ENCODE measurements at regions not wholly inside any gene's neighbourhood (a gene's known extent, or its start where the extent isn't known, plus 50 kb on each side); places are given as distances from the start of the nearest gene placed in this dataset.

- TF ChIP-seq YY2 (tag by site-specific recombination; IDR thresholded peaks at IDR 0.05) = no peak
- no peak for TF ChIP-seq ZNF501 (tag by site-specific recombination; IDR thresholded peaks at IDR 0.05)
- no peak for TF ChIP-seq ZBTB44 (tag by site-specific recombination; IDR thresholded peaks at IDR 0.05)
- no peak for TF ChIP-seq GLIS2 (tag by site-specific recombination; IDR thresholded peaks at IDR 0.05)
- TF ChIP-seq ZNF792 (tag by site-specific recombination; IDR thresholded peaks at IDR 0.05) = no peak
- no peak for TF ChIP-seq ZNF488 (tag by site-specific recombination; IDR thresholded peaks at IDR 0.05)
- TF ChIP-seq ZNF184 (tag by site-specific recombination; IDR thresholded peaks at IDR 0.05) = no peak
- TF ChIP-seq ZNF324 (tag by site-specific recombination; IDR thresholded peaks at IDR 0.05) = no peak
These were observed 192.8 kb upstream of the LINGO1 start (continued) for GRCh38 chr15:77825546-77825945.

GRCh38 chr15:77825252-77825542, 192.5 kb upstream of the LINGO1 start:
- Histone ChIP-seq H3K4me3 (ENCODE audit: low read depth, low read length) (no peak overlapping the region), H3K27ac (ENCODE audit: extremely low read depth, low read depth, low read length) (no peak overlapping the region), H3K4me1 (ENCODE audit: control insufficient read depth, insufficient read depth, low read length) (no peaks in the 10 kb centered on the region), H3K9me3 (ENCODE audit: control insufficient read depth, insufficient read depth, low read depth, low read length) (no peaks in the 10 kb centered on the region), H3K36me3 (ENCODE audit: control insufficient read depth in 2 of 2, insufficient read depth in 1 of 2, low read length in 2 of 2) (no peaks in the 10 kb centered on the region)
- TF ChIP-seq ZNF530 (tag by site-specific recombination; IDR thresholded peaks at IDR 0.05; ENCODE audit: low read depth) (no peak), SP3 (tag by site-specific recombination; IDR thresholded peaks at IDR 0.05) (no peak), ZNF558 (tag by site-specific recombination; IDR thresholded peaks at IDR 0.05) (no peak), ZNF311 (tag by site-specific recombination; IDR thresholded peaks at IDR 0.05; ENCODE audit: borderline replicate concordance) (no peak), PRDM1 (tag by site-specific recombination; IDR thresholded peaks at IDR 0.05) (no peak), TCF7L2 (IDR thresholded peaks at IDR 0.05; ENCODE audit: borderline replicate concordance, low read depth, low read length) (no peak), RBAK (tag by site-specific recombination; IDR thresholded peaks at IDR 0.05) (no peak), ZNF548 (tag by site-specific recombination; IDR thresholded peaks at IDR 0.05) (no peak), ZBTB21 (tag by site-specific recombination; IDR thresholded peaks at IDR 0.05) (no peak), CTCF (tag by site-specific recombination; IDR thresholded peaks at IDR 0.05) (no peak), REST (tag by site-specific recombination; IDR thresholded peaks at IDR 0.05) (no peak), ZNF19 (tag by site-specific recombination; IDR thresholded peaks at IDR 0.05; ENCODE audit: low read depth) (no peak)
- TF ChIP-seq, protein P1, sequence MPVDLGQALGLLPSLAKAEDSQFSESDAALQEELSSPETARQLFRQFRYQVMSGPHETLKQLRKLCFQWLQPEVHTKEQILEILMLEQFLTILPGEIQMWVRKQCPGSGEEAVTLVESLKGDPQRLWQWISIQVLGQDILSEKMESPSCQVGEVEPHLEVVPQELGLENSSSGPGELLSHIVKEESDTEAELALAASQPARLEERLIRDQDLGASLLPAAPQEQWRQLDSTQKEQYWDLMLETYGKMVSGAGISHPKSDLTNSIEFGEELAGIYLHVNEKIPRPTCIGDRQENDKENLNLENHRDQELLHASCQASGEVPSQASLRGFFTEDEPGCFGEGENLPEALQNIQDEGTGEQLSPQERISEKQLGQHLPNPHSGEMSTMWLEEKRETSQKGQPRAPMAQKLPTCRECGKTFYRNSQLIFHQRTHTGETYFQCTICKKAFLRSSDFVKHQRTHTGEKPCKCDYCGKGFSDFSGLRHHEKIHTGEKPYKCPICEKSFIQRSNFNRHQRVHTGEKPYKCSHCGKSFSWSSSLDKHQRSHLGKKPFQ (tag by site-specific recombination; IDR thresholded peaks at IDR 0.05) = no peak
- ChIA-PET CTCF (interaction anchor here (0.9 to 2.1 kb wide), 3 partner anchors 10 to 191 kb away, joined by 3 to 21 read pairs (median 3); partner anchors contain the start of gene LINGO1), POLR2A (no interaction called here)

Data from HEK293 (cell line).